ENCODE measurements at regions not wholly inside any gene's neighbourhood (a gene's known extent, or its start where the extent isn't known, plus 50 kb on each side); places are given as distances from the start of the nearest gene placed in this dataset.
A peak's percentile ranks its signal among the peaks of the same experiment; 100 is the strongest.

DNA sequence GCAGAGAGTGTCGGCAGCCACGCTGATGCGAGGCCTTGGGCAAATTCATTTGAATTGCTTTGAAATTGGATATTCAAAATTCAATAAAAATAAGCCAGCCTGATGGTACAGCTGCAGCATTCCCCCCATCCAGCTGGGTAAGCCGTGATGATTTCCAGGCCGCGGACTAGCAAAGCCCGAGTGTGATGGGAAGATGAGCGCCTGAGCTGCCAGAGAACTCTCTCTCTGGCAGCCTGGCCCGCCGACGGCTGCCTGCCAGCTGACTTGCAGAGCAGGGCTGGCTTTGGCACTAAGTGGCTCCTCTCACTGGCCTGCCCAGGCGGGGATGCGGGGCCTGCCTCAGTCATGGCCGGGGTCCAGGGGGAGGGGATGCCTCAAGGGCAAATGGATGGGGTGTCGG is 268.3 kb upstream of the WWC1 start:
- in situ Hi-C loops (cut with HindIII; ENCODE audit: low pct_unique_long_range_greater_than_20kb, low sequenced_read_pairs), result no loop called here

DNA sequence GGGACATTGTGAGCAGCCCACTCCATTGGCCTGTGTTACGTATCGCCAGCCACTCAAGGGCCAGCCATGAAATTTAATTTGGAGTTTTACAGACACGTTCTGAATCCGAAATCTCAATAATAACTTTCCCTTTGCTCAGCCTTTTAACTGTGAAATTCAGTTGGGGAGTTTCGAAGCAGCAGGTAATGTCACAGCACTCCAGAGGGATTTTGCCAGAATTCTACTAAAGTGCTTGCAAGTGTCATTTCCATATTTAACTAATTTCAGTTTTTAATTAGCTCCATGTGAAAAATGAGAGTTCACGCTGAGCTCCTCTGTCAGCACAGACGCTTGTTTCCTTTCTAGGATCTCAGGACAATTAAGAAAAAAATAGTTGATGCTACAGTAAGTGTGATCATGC is 267.1 kb upstream of the WWC1 start:
- no peak for DNase-seq (ENCODE audit: low read depth, low spot score)
- in situ Hi-C loops (cut with HindIII; ENCODE audit: low pct_unique_long_range_greater_than_20kb, low sequenced_read_pairs), result no loop called here

More for the DNA sequence above, 268.3 kb upstream of the WWC1 start:
- no peak for DNase-seq (ENCODE audit: low read depth, low spot score)

DNA sequence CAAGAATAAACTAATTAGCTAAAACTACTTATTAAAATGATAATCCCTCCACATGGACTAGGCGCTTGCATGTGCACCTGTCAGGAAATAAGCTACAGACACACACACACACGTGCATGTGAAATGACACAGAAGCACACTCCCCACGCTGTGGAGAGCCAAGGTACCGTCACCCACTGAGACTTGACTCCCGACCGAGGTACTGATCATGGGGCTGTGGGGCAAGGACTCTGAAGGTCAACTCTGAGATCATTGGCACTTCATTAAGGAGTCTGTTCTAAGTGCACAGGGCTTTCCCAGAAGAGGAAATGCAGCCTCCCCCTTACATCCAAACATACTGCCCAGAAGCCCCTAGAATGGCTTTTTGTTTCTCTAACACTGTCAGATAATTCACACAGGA is 264.4 kb upstream of the WWC1 start:
- in situ Hi-C loops (cut with HindIII; ENCODE audit: low pct_unique_long_range_greater_than_20kb, low sequenced_read_pairs), result no loop called here
- DNase-seq (ENCODE audit: low read depth, low spot score), result no peak

DNA sequence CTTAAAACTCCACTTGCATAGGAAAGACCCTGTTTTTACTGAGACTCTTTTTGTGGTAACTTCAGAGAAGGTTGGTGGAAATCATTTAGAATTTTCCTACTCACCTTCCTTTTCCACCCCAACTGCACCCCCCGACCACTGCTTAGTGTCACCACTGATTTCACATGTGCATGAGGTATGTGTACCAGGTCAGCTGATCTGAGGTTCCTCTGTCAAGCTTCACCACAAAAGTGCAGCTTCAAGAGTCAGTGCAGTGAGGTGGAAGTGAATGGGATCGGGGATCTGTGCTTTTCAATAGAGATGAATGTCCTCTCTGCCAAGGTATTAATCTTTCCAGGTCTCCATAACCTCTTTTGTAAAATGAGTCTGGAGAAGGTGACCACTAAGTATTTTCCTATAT is 260.5 kb upstream of the WWC1 start:
- DNase-seq (ENCODE audit: low read depth, low spot score), result no peak
- in situ Hi-C loops (cut with HindIII; ENCODE audit: low pct_unique_long_range_greater_than_20kb, low sequenced_read_pairs), result no loop called here

DNA sequence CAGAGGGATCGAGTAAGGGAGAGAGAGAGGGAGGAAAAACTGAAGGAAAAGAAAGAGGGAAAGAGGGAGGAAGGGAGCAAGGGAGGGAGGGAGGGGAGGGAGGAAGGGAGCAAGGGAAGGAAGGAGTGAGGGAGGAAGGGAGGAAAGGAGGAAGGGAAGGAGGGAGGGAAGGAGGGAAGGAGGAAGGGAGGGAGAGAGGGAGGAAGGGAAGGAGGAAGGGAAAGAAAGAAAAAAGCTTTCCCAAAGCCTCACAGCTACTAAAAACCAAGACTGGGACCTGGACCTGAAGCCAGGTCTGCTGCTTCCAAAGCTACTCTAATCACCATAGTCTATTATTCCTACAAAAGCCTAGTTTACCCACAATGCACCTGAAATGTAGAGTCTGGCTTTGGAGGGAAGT is 259.8 kb upstream of the WWC1 start:
- in situ Hi-C loops (cut with HindIII; ENCODE audit: low pct_unique_long_range_greater_than_20kb, low sequenced_read_pairs), result no loop called here
- DNase-seq (ENCODE audit: low read depth, low spot score), result no peak

DNA sequence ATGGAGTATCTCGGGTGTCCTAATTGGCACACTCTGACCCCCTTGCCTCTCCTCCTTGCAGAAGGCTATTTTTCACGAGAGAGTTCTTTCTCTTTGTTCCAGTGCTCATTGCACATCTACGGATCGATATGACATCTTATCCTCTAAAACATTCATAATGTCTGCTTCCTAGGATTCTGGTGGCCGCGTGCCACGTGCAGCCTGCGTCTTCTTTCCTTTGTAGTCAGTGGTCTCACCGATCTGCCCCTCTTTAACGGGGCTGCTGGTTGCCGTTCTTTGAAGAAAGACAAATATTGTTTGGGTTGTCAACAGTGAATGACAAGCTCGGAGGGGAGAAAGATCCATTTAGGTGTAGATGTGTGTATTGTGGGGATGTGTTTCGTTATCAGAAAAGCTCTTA is 252.4 kb upstream of the WWC1 start:
- in situ Hi-C loops (cut with HindIII; ENCODE audit: low pct_unique_long_range_greater_than_20kb, low sequenced_read_pairs), result no loop called here
- no peak for DNase-seq (ENCODE audit: low read depth, low spot score)

- no peak for DNase-seq (ENCODE audit: low read depth, low spot score)
- in situ Hi-C loops (cut with HindIII; ENCODE audit: low pct_unique_long_range_greater_than_20kb, low sequenced_read_pairs), result no loop called here
Observed at GRCh38 chr5:168039566-168040248, 251.7 kb upstream of the WWC1 start.

DNA sequence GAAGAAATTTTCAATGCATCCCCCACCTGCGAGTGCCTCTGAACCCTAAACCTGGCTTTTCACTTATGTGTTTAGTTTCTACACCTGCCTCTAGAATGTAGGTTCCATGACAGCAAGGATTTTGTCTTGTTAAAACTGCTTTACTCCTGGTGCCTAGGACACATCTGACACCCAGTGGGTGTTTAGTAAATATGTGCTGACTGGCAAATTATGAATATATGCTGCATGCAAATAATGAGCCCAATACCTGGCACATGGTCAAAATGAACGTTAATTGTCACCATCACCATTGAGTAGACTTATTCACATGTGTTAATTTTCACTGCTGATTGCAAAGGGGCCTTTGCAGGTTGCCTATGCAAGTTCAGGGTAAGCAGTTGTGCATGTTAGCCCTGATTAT is 249.9 kb upstream of the WWC1 start:
- in situ Hi-C loops (cut with HindIII; ENCODE audit: low pct_unique_long_range_greater_than_20kb, low sequenced_read_pairs), result no loop called here
- DNase-seq (ENCODE audit: low read depth, low spot score), result no peak

GRCh38 chr5:168042284-168043068 is 249.0 kb upstream of the WWC1 start:
- no peak for DNase-seq (ENCODE audit: low read depth, low spot score)
- in situ Hi-C loops (cut with HindIII; ENCODE audit: low pct_unique_long_range_greater_than_20kb, low sequenced_read_pairs), result no loop called here

DNA sequence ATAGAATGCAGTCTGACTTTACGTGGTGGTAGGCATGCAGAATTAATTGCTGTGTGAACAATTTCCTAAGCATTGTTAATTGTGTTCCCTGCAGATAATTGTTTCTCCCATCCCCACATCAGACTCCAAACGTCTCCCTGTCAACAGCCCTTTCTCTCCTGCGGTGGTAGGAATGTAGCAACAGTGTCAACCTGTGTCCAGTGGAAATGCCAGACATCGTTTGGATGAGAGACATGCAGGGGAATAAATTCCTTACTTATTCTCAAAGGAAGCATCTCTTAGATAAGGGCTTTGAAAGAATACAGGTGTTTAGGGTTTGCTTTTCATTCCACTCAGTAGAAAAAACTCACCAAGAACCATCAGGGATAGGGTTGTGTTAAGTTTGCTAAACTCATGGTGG is 245.3 kb upstream of the WWC1 start:
- no peak for DNase-seq (ENCODE audit: low read depth, low spot score)
- in situ Hi-C loops (cut with HindIII; ENCODE audit: low pct_unique_long_range_greater_than_20kb, low sequenced_read_pairs), result no loop called here

DNA sequence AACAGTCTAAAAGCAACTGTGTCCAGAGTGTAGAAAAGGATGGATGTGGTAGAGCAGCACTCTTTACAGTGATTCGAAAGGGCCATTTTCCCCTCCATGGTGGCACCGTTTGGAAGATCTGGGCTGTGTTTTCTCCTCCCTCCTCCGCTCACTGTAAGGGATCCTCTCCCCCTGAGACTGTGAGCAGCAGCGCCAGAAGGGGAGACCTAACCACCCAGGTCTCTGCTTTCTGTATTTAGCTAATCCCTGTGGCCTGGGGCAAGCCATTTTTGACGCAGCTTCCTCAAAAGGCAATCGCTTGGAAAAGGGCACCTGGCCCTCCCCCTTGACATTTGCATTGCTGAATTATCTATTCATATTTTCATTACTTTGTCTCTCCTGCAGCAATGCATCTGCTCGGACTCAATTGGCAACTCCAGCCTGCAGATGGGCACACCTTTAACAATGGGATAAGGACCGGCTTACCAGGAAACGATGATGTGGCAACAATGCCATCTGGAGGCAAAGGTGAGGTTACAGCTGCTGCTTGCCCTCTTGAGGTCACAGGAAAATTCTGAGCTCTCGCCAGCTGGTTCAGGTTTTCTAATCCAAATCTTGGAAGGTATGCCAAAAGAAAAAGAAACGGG is 244.3 kb upstream of the WWC1 start:
- DNase-seq (ENCODE audit: low read depth, low spot score), result peak; percentile 48
- in situ Hi-C loops (cut with HindIII; ENCODE audit: low pct_unique_long_range_greater_than_20kb, low sequenced_read_pairs), result no loop called here

- in situ Hi-C loops (cut with HindIII; ENCODE audit: low pct_unique_long_range_greater_than_20kb, low sequenced_read_pairs), result no loop called here
Observed at GRCh38 chr5:168047669-168048111, 243.8 kb upstream of the WWC1 start.

DNA sequence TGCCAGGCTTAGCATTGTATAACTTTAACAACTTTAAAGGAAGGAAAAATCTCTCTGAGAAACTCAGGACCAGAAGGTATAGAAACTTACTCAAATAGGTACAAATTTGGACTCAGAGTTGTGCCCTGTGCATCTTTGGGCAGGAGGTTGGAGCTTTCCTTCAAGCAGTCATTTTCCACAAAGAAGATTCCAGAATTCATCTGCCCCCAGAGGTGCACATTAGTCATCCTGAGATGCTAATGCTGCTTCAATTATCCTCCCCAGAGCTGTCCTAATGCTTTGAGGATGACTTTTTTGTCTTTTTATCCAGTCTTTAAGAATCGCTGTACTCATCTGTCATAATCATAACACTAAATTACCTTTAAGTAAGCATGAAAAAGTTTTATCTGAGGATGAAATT is 243.0 kb upstream of the WWC1 start:
- no peak for DNase-seq (ENCODE audit: low read depth, low spot score)
- in situ Hi-C loops (cut with HindIII; ENCODE audit: low pct_unique_long_range_greater_than_20kb, low sequenced_read_pairs), result no loop called here

More at GRCh38 chr5:168047669-168048111, 243.8 kb upstream of the WWC1 start:
- no peak for DNase-seq (ENCODE audit: low read depth, low spot score)

GRCh38 chr5:168052686-168053085 is 238.8 kb upstream of the WWC1 start:
- DNase-seq (ENCODE audit: low read depth, low spot score), result no peak

GRCh38 chr5:168054091-168054490 is 237.4 kb upstream of the WWC1 start:
- in situ Hi-C loops (cut with HindIII; ENCODE audit: low pct_unique_long_range_greater_than_20kb, low sequenced_read_pairs), result no loop called here
- DNase-seq (ENCODE audit: low read depth, low spot score), result no peak

More at GRCh38 chr5:168052686-168053085, 238.8 kb upstream of the WWC1 start:
- in situ Hi-C loops (cut with HindIII; ENCODE audit: low pct_unique_long_range_greater_than_20kb, low sequenced_read_pairs), result no loop called here

GRCh38 chr5:168055141-168055683 is 236.2 kb upstream of the WWC1 start:
- in situ Hi-C loops (cut with HindIII; ENCODE audit: low pct_unique_long_range_greater_than_20kb, low sequenced_read_pairs), result no loop called here
- no peak for DNase-seq (ENCODE audit: low read depth, low spot score)

DNA sequence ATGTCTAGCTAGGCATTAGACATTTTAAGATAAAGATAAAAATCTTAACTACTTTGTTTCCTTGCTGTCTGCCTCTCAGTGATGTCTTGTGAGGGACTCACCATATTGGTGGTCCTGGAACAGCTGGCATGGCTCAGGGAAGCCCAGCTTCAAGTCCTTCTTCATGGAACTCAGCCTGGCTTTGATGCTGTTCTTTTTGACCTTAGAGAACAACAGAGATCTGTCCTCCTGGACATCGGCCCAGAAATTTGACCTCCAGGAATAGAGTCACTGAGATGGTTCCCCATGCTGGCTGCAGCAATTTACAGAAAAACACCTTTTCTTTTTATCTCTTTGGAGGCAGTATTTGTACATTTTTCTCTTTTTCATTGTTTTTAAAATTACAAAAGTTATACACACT is 235.5 kb upstream of the WWC1 start:
- no peak for DNase-seq (ENCODE audit: low read depth, low spot score)
- in situ Hi-C loops (cut with HindIII; ENCODE audit: low pct_unique_long_range_greater_than_20kb, low sequenced_read_pairs), result no loop called here

GRCh38 chr5:168056499-168057182 is 234.8 kb upstream of the WWC1 start:
- no peak for DNase-seq (ENCODE audit: low read depth, low spot score)
- in situ Hi-C loops (cut with HindIII; ENCODE audit: low pct_unique_long_range_greater_than_20kb, low sequenced_read_pairs), result no loop called here

All from SK-MEL-5 (cell line).